ENCODE measurements at regions not wholly inside any gene's neighbourhood (a gene's known extent, or its start where the extent isn't known, plus 50 kb on each side); places are given as distances from the start of the nearest gene placed in this dataset.

- no peak for TF ChIP-seq EZH2 (IDR thresholded peaks at IDR 0.05; ENCODE audit: low read length, missing control alignments)
- no peak for TF ChIP-seq CTCF (conservative IDR thresholded peaks at IDR 0.05 in 1 of 2, IDR thresholded peaks at IDR 0.05 in 1 of 2; ENCODE audit: low read depth in 1 of 2, low read length in 2 of 2)
These were observed 195.6 kb upstream of the AUTS2 start for GRCh38 chr7:69402696-69403095.

All from fibroblast of lung (primary cell).